Upper lobe of left lung (tissue), 6 donors: ENCODE measurements at regions not wholly inside any gene's neighbourhood (a gene's known extent, or its start where the extent isn't known, plus 50 kb on each side); places are given as distances from the start of the nearest gene placed in this dataset.
A peak's percentile ranks its signal among the peaks of the same experiment; 100 is the strongest.

Experiments used
- ATAC-seq, 2 donors: fragments of 200-7000 bp; cut with Tn5 transposase; one replicate each; pipeline ENCODE4 v1.9.1; 2022; ENCODE audit warnings: mild to moderate bottlenecking in 2 of 2, moderate library complexity in 2 of 2; ENCODE audit not compliant: low FRiP score in 2 of 2
- DNase-seq, 2 donors: peaks; one replicate each; pipeline ENCODE4 v3.0.0-alpha.2; 2019 to 2020
- H3K27ac ChIP-seq, 4 donors: fragments of 200-600 bp; sonication (generic); one replicate each; pipeline ENCODE4 v1.5.1; 2016 to 2019
- H3K27me3 ChIP-seq, 4 donors: fragments of 200-600 bp; sonication (generic); one replicate each; pipeline ENCODE4 v1.5.1; 2017 to 2019
- H3K36me3 ChIP-seq, 4 donors: fragments of 200-600 bp; sonication (generic); one replicate each; pipeline ENCODE4 v1.5.1; 2016 to 2019
- H3K4me1 ChIP-seq, 4 donors: fragments of 200-600 bp; sonication (generic); one replicate each; pipeline ENCODE4 v1.5.1; 2018 to 2019
- H3K4me3 ChIP-seq, 4 donors: fragments of 200-600 bp; sonication (generic); one replicate each; pipeline ENCODE4 v1.5.1; 2017 to 2019; ENCODE audit warnings: mild to moderate bottlenecking in 2 of 4, moderate library complexity in 1 of 4
- H3K9me3 ChIP-seq, 4 donors: fragments of 200-600 bp; sonication (generic); one replicate each; pipeline ENCODE4 v1.5.1; 2018 to 2019
- CTCF ChIP-seq, 6 experiments: fragments of 450-650 bp in 4 of 6; fragments of 200-600 bp in 2 of 6; sonication (generic) in 2 of 6; IDR thresholded peaks; one replicate each; pipeline ENCODE4 v1.5.1; 2016 to 2019; ENCODE audit warnings: antibody characterized with exemption in 6 of 6
- EP300 ChIP-seq, 4 donors: sonication (generic); formaldehyde crosslinking; IDR thresholded peaks; one replicate each; pipeline ENCODE4 v1.5.1; 2017; ENCODE audit warnings: antibody characterized with exemption in 4 of 4, control low read depth in 2 of 4
- POLR2A ChIP-seq, 4 donors: fragments of 450-650 bp; IDR thresholded peaks; one replicate each; pipeline ENCODE4 v1.5.1; 2016 to 2017; ENCODE audit warnings: antibody characterized with exemption in 4 of 4, mild to moderate bottlenecking in 2 of 4
- POLR2AphosphoS5 ChIP-seq, 2 donors: sonication (generic); formaldehyde crosslinking; IDR thresholded peaks; one replicate each; pipeline ENCODE4 v1.5.1; 2017; ENCODE audit warnings: antibody characterized with exemption in 2 of 2
- WGBS, 2 donors: methylation state at CpG; one replicate each; pipeline ENCODE4 v1.1.5; 2017 to 2018; 5-methylcytosine and 5-hydroxymethylcytosine counted together
- donor health status: DM: no; HTN: no; CAD: no; lungs with moderate emphysema.
- donor health status: DM: no; HTN: yes; CAD: no; lungs with severe emphysema.

GRCh38 chr6:134531611-134532010, 213.7 kb upstream of the SGK1 start:
- DNase-seq (no peak), ATAC-seq (no peak)
- H3K36me3 ChIP-seq: no peaks in the 10 kb centered on the region
- no peaks in the 10 kb centered on the region for H3K27me3 ChIP-seq
- peak overlapping the region in 3 of 4 donors; percentile 4 to 71 (median 20) for H3K27ac ChIP-seq
- no peak overlapping the region for H3K4me3 ChIP-seq
- H3K9me3 ChIP-seq: no peaks in the 10 kb centered on the region
- H3K4me1 ChIP-seq: peaks cover 0 to 12% (median 7%) of the 10 kb centered on the region in 4 donors
- TF ChIP-seq EP300 (IDR thresholded peaks at IDR 0.05) (no peak), CTCF (IDR thresholded peaks at IDR 0.05) (no peak), POLR2AphosphoS5 (IDR thresholded peaks at IDR 0.05) (no peak), POLR2A (IDR thresholded peaks at IDR 0.05) (no peak)

GRCh38 chr6:134531188-134531551, 213.3 kb upstream of the SGK1 start:
- peaks cover 0 to 12% (median 7%) of the 10 kb centered on the region in 4 donors for H3K4me1 ChIP-seq
- TF ChIP-seq POLR2A (IDR thresholded peaks at IDR 0.05) (no peak), POLR2AphosphoS5 (IDR thresholded peaks at IDR 0.05) (no peak), CTCF (IDR thresholded peaks at IDR 0.05) (no peak), EP300 (IDR thresholded peaks at IDR 0.05) (no peak)
- H3K36me3 ChIP-seq: no peaks in the 10 kb centered on the region
- H3K4me3 ChIP-seq: no peak overlapping the region
- H3K27ac ChIP-seq: peak overlapping the region in 3 of 4 donors; percentile 4 to 71 (median 20)
- DNase-seq (no peak), ATAC-seq (no peak)
- no peaks in the 10 kb centered on the region for H3K27me3 ChIP-seq
- no peaks in the 10 kb centered on the region for H3K9me3 ChIP-seq
- 63 to 89% methylated on average over 2 of the region's 2 CpGs for WGBS, 2 donors

GRCh38 chr6:134529921-134530320, 212.0 kb upstream of the SGK1 start:
- H3K4me3 ChIP-seq: no peak overlapping the region
- H3K9me3 ChIP-seq: no peaks in the 10 kb centered on the region
- ATAC-seq (peak in 1 of 2 donors; percentile 39), DNase-seq (no peak)
- no peaks in the 10 kb centered on the region for H3K36me3 ChIP-seq
- TF ChIP-seq POLR2A (IDR thresholded peaks at IDR 0.05) (no peak), EP300 (IDR thresholded peaks at IDR 0.05) (peak in 3 of 4 donors; percentile 25 to 81 (median 27))
- H3K27me3 ChIP-seq: no peaks in the 10 kb centered on the region
- peaks cover 0 to 12% (median 9%) of the 10 kb centered on the region in 4 donors for H3K4me1 ChIP-seq
- H3K27ac ChIP-seq: no peak overlapping the region
- WGBS, 2 donors: 30 to 41% methylated on average over 4 of the region's 4 CpGs

GRCh38 chr6:134529305-134529704, 211.4 kb upstream of the SGK1 start:
- H3K9me3 ChIP-seq: no peaks in the 10 kb centered on the region
- H3K27ac ChIP-seq: no peak overlapping the region
- H3K4me3 ChIP-seq: no peak overlapping the region
- H3K27me3 ChIP-seq: no peaks in the 10 kb centered on the region
- TF ChIP-seq POLR2AphosphoS5 (IDR thresholded peaks at IDR 0.05) (no peak), CTCF (IDR thresholded peaks at IDR 0.05) (no peak), EP300 (IDR thresholded peaks at IDR 0.05) (no peak), POLR2A (IDR thresholded peaks at IDR 0.05) (no peak)
- DNase-seq (no peak), ATAC-seq (no peak)
- peaks cover 4 to 12% (median 9%) of the 10 kb centered on the region in 4 donors for H3K4me1 ChIP-seq
- no peaks in the 10 kb centered on the region for H3K36me3 ChIP-seq

GRCh38 chr6:134527108-134527787, 209.3 kb upstream of the SGK1 start:
- ATAC-seq: no peak
- TF ChIP-seq EP300 (IDR thresholded peaks at IDR 0.05) (no peak), POLR2A (IDR thresholded peaks at IDR 0.05) (no peak), CTCF (IDR thresholded peaks at IDR 0.05) (no peak), POLR2AphosphoS5 (IDR thresholded peaks at IDR 0.05) (no peak)
- WGBS, 2 donors: 82 to 89% methylated on average over 3 of the region's 3 CpGs
- H3K9me3 ChIP-seq: no peaks in the 10 kb centered on the region
- H3K4me3 ChIP-seq: no peak overlapping the region
- H3K36me3 ChIP-seq: no peaks in the 10 kb centered on the region
- peaks cover 6 to 16% (median 10%) of the 10 kb centered on the region in 4 donors for H3K4me1 ChIP-seq
- no peaks in the 10 kb centered on the region for H3K27me3 ChIP-seq
- no peak for DNase-seq
- no peak overlapping the region for H3K27ac ChIP-seq
